NCI-H460 (cell line): ENCODE measurements at regions not wholly inside any gene's neighbourhood (a gene's known extent, or its start where the extent isn't known, plus 50 kb on each side); places are given as distances from the start of the nearest gene placed in this dataset.
A peak's percentile ranks its signal among the peaks of the same experiment; 100 is the strongest.

Experiments
- DNase-seq: peaks from one replicate; pipeline ENCODE4 v3.0.0-alpha.2; 2016; ENCODE audit warnings: low read depth; ENCODE audit errors: extremely low read depth

- DNase-seq = no peak
These were observed 64.3 kb downstream of the DMRTA2 start for GRCh38 chr1:50358962-50359361.

GRCh38 chr1:50357186-50357585 lies 66.1 kb downstream of the DMRTA2 start:
- DNase-seq = no peak

GRCh38 chr1:50354813-50355212 lies 68.4 kb downstream of the DMRTA2 start:
- DNase-seq = no peak

- DNase-seq = no peak
These were observed 70.8 kb downstream of the DMRTA2 start for GRCh38 chr1:50352428-50352827.

- no peak for DNase-seq
These were observed 72.4 kb downstream of the DMRTA2 start for GRCh38 chr1:50350868-50351267.

GRCh38 chr1:50350421-50350820 lies 72.8 kb downstream of the DMRTA2 start:
- no peak for DNase-seq

GRCh38 chr1:50349242-50349565 lies 74.0 kb downstream of the DMRTA2 start:
- no peak for DNase-seq

GRCh38 chr1:50348449-50349241 lies 74.6 kb downstream of the DMRTA2 start:
- peak; percentile 70 for DNase-seq

- DNase-seq = no peak
These were observed 75.3 kb downstream of the DMRTA2 start for GRCh38 chr1:50347933-50348332.

GRCh38 chr1:50346621-50347020 lies 76.6 kb downstream of the DMRTA2 start:
- no peak for DNase-seq

- DNase-seq = no peak
These were observed 79.9 kb downstream of the DMRTA2 start for GRCh38 chr1:50343323-50343722.

GRCh38 chr1:50342525-50342924 lies 80.7 kb downstream of the DMRTA2 start:
- no peak for DNase-seq

GRCh38 chr1:50335036-50335435 lies 88.2 kb downstream of the DMRTA2 start:
- no peak for DNase-seq

- peak; percentile 35 for DNase-seq
These were observed 89.7 kb downstream of the DMRTA2 start for GRCh38 chr1:50333595-50333974.

- DNase-seq = peak; percentile 46
These were observed 90.2 kb downstream of the DMRTA2 start for GRCh38 chr1:50332941-50333594.

- no peak for DNase-seq
These were observed 93.8 kb downstream of the DMRTA2 start for GRCh38 chr1:50329332-50329932.

- no peak for DNase-seq
These were observed 94.7 kb downstream of the DMRTA2 start for GRCh38 chr1:50328552-50328951.

GRCh38 chr1:50326026-50326425 lies 97.2 kb downstream of the DMRTA2 start:
- DNase-seq = no peak

GRCh38 chr1:50322579-50322978 lies 100.7 kb downstream of the DMRTA2 start:
- no peak for DNase-seq

GRCh38 chr1:50318428-50318827 lies 104.8 kb downstream of the DMRTA2 start:
- no peak for DNase-seq

GRCh38 chr1:50308878-50309277 lies 114.4 kb downstream of the DMRTA2 start:
- DNase-seq = peak; percentile 24

- DNase-seq = no peak
These were observed 117.4 kb downstream of the DMRTA2 start for GRCh38 chr1:50305808-50306207.
